Endodermal cell (in vitro differentiated cells): ENCODE measurements at regions not wholly inside any gene's neighbourhood (a gene's known extent, or its start where the extent isn't known, plus 50 kb on each side); places are given as distances from the start of the nearest gene placed in this dataset.

ENCODE experiments used
- DNase-seq: peaks from one replicate; pipeline ENCODE4 v3.0.0-alpha.2; 2017
- H3K27ac ChIP-seq: 2 replicates; pipeline ENCODE4 v1.5.1; 2013; ENCODE audit warnings: mild to moderate bottlenecking, low read depth, low read length, moderate library complexity
- H3K27me3 ChIP-seq: 2 replicates; pipeline ENCODE4 v1.6.1; 2013; ENCODE audit warnings: mild to moderate bottlenecking, low read length, moderate library complexity; ENCODE audit not compliant: insufficient read depth, control insufficient read depth, poor library complexity, severe bottlenecking
- H3K36me3 ChIP-seq: 2 replicates; pipeline ENCODE4 v1.7.0; 2013; ENCODE audit warnings: mild to moderate bottlenecking, low read length, moderate library complexity; ENCODE audit not compliant: control insufficient read depth, insufficient read depth
- H3K4me1 ChIP-seq: one replicate; pipeline ENCODE4 v1.7.0; 2013; ENCODE audit warnings: low read length; ENCODE audit not compliant: control insufficient read depth, insufficient read depth
- H3K4me3 ChIP-seq: 2 replicates; pipeline ENCODE4 v1.5.1; 2013; ENCODE audit warnings: mild to moderate bottlenecking, low read length, moderate library complexity
- H3K9ac ChIP-seq: 2 replicates; pipeline ENCODE4 v1.6.1; 2013; ENCODE audit warnings: mild to moderate bottlenecking, low read length, moderate library complexity; ENCODE audit not compliant: poor library complexity, severe bottlenecking; ENCODE audit errors: extremely low read depth
- H3K9me3 ChIP-seq: 2 replicates; pipeline ENCODE4 v1.6.1; 2013; ENCODE audit warnings: mild to moderate bottlenecking, low read length, moderate library complexity; ENCODE audit not compliant: control insufficient read depth
- H3K27ac Mint-ChIP-seq: 2 replicates; pipeline ENCODE4 v1.8.0; 2020; ENCODE audit warnings: mixed read lengths
- H3K27me3 Mint-ChIP-seq: 2 replicates; pipeline ENCODE4 v1.8.0; 2021; ENCODE audit warnings: mild to moderate bottlenecking, mixed read lengths; ENCODE audit not compliant: insufficient read depth
- H3K36me3 Mint-ChIP-seq: 2 replicates; pipeline ENCODE4 v1.8.0; 2020; ENCODE audit warnings: low read depth, mixed read lengths
- H3K4me1 Mint-ChIP-seq: 2 replicates; pipeline ENCODE4 v1.8.0; 2020; ENCODE audit warnings: mixed read lengths
- H3K4me3 Mint-ChIP-seq: 2 replicates; pipeline ENCODE4 v1.8.0; 2020; ENCODE audit warnings: mild to moderate bottlenecking, moderate library complexity, mixed read lengths
- H3K9me3 Mint-ChIP-seq: 2 replicates; pipeline ENCODE4 v1.8.0; 2020; ENCODE audit warnings: mild to moderate bottlenecking, mixed read lengths
- CTCF ChIP-seq: fragments of 200-600 bp; sonication (generic); conservative IDR thresholded peaks from 2 replicates; pipeline ENCODE4 v1.5.0; 2021; ENCODE audit warnings: antibody characterized with exemption, mild to moderate bottlenecking
- WGBS, 2 experiments: methylation state at CpG; one replicate each; pipeline versions ENCODE4 v1.1.5 to v1.1.7; 2013; ENCODE audit warnings: missing lambda C conversion rate in 2 of 2, mixed read lengths in 1 of 2; ENCODE audit not compliant: insufficient coverage in 1 of 2, insufficient read length in 1 of 2; 5-methylcytosine and 5-hydroxymethylcytosine counted together

DNA sequence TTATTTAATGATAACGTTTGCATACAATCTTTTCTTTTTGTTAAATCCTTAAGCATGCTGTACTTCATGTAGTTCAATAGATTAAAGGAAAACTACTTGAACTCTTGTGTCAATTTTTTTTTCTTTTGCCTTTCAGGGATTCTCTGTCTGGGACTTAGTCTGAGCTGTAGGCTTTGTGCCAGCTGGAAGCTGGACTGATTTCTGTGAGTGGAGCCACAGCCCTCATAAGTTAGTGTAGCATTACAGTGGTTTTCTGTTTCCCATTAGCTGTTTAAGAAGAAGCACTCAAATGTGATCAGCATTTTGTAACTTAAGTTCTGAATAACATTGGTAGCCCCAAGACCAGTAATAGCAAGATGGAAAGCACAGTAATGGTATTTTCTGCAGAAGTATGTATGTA is 330.6 kb upstream of the MEF2C start:
- WGBS, 2 experiments, result 80% methylated on average over 1 of the region's 1 CpG; no CpG with 5 or more reads in 1 of the 2 experiments
- Mint-ChIP-seq H3K4me1 (no peaks in the 10 kb centered on the region), H3K27ac (no peak overlapping the region), H3K9me3 (no peaks in the 10 kb centered on the region), H3K27me3 (no peaks in the 10 kb centered on the region), H3K4me3 (no peak overlapping the region), H3K36me3 (no peaks in the 10 kb centered on the region)
- Histone ChIP-seq H3K36me3 (no peaks in the 10 kb centered on the region), H3K9ac (no peak overlapping the region), H3K27ac (no peak overlapping the region), H3K27me3 (no peaks in the 10 kb centered on the region), H3K9me3 (no peaks in the 10 kb centered on the region), H3K4me1 (no peaks in the 10 kb centered on the region), H3K4me3 (no peak overlapping the region)
- no peak for DNase-seq
- no peak for TF ChIP-seq CTCF

DNA sequence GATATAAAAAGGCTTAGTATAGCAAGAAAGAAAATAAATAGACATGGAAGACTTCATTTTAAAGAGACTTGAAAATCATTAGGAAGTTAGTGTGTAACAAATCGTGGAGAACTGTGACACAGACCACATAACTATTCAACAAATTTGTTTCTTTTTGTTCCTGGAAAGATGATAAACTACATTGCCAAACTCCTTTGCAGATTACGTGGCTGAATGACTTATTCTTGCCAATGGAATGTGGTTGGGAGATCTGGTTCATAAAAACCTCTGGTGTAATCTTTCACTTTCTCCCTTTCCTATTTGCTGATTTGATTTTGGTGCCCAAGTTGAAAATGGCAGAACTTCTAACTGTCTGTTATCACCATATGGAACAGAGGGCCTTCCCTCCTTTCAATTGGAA is 328.9 kb upstream of the MEF2C start:
- WGBS, 2 experiments, result 93 to 100% methylated on average over 1 to 2 of the region's 2 CpGs
- Histone ChIP-seq H3K27me3 (no peaks in the 10 kb centered on the region), H3K27ac (no peak overlapping the region), H3K9me3 (no peaks in the 10 kb centered on the region), H3K9ac (no peak overlapping the region), H3K36me3 (no peaks in the 10 kb centered on the region), H3K4me3 (no peak overlapping the region), H3K4me1 (no peaks in the 10 kb centered on the region)
- Mint-ChIP-seq H3K9me3 (no peaks in the 10 kb centered on the region), H3K4me1 (no peaks in the 10 kb centered on the region), H3K4me3 (no peak overlapping the region), H3K27ac (no peak overlapping the region), H3K36me3 (no peaks in the 10 kb centered on the region), H3K27me3 (no peaks in the 10 kb centered on the region)
- no peak for TF ChIP-seq CTCF
- DNase-seq, result no peak

DNA sequence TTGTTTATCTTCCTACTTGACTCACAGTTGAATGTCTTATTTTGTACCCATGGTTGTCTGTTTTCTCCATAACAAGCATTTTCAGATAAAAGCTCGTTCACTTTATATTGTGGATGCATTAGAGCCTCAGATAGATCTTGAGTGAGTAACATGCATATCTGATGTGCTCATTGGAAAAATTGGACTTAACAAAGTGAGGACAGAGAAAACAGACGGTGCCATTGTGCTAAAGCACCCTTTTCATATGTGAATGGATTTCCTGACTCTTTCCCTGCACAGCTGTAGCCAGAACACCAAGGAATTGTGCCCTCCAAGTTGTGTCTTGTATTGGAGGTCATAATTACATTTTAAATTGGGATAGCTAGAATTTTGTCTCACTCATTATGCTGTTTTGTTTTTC is 325.8 kb upstream of the MEF2C start:
- Mint-ChIP-seq H3K4me3 (no peak overlapping the region), H3K4me1 (no peaks in the 10 kb centered on the region), H3K27ac (no peak overlapping the region), H3K27me3 (no peaks in the 10 kb centered on the region), H3K9me3 (no peaks in the 10 kb centered on the region), H3K36me3 (no peaks in the 10 kb centered on the region)
- Histone ChIP-seq H3K9ac (no peak overlapping the region), H3K27me3 (no peaks in the 10 kb centered on the region), H3K9me3 (no peaks in the 10 kb centered on the region), H3K27ac (no peak overlapping the region), H3K4me1 (no peaks in the 10 kb centered on the region), H3K36me3 (no peaks in the 10 kb centered on the region), H3K4me3 (no peak overlapping the region)
- no peak for DNase-seq
- WGBS, 2 experiments, result 85% methylated on average over 2 of the region's 2 CpGs
- TF ChIP-seq CTCF, result no peak
